HG02571 (cell line): ENCODE measurements at regions not wholly inside any gene's neighbourhood (a gene's known extent, or its start where the extent isn't known, plus 50 kb on each side); places are given as distances from the start of the nearest gene placed in this dataset.

Experiments used
- ATAC-seq: cut with Tn5 transposase; IDR thresholded peaks from one replicate; pipeline ENCODE4 v1.9.1; 2021; ENCODE audit warnings: mild to moderate bottlenecking, moderate library complexity; ENCODE audit not compliant: unreplicated experiment

DNA sequence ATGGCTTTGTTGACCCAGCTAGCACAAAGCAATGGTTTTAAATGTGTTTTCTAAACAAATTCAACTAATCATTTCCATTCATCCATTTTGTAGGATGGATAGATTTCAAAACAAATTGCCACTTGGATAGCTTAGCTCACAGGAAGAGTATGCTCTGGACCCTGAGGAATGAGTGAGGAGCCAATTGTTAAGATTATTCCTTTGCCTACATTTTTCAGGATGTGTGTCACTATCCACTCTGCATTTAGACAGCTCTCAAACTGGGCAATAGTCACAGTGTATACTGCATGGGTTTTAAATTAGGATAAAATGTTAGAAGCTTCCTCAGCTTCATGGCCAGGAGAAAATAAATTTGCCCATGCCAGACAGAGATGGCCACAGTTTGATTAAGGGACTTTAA lies 605.6 kb upstream of the TEX47 start:
- no peak for ATAC-seq

DNA sequence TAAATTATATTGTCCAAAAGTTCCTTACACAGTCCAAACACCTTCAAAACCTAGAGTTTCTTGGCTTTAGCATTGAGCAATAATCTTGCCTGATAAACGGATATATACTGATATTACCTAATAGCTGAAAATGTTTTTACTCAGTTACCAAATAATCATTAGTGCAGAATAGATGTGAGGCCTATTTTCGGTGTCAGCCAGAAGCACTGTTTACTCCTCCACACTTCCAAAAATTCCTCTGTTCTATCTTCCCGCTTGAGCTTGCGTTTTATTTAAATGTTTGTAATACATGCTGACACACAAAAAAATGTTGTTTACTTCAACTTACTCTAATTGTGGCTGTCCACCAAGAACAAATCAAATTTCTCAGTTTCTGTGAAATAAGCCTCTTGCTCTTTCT lies 606.2 kb upstream of the TEX47 start:
- no peak for ATAC-seq

DNA sequence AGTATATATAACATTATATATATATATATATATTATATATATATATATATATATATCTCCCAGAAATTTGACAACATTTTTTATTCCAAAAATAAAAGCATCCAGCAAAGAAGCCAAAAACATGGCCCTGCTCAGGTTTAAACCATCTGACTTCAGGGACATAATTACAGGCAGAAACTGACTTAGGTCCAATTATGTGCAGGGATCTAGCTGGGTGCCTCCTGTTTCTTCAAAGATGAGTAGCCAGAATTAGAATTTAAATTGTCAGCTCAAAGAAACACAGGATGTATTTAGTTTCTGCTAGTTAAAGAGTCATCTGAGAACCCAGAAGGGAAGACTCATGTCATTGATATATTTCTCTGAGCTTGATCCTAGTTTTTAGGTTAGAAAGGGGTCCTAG lies 656.4 kb upstream of the TEX47 start:
- no peak for ATAC-seq

DNA sequence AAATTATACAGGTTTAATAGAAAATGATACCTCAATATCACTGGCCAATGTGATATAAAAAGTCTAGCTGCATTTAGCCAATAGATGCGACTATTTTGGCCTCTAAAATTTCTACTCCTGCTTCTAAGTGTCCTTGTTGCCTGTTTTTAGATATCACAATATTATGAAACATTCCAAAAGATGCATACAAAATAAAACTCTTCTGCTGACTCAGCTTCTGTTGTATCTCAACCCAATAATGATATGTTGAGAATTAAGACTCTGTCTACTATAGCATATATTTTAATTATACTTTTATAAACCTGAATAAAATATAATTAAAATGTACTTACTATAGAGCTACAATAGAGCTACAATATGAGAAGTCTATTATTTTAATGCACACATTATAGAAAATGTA lies 661.0 kb upstream of the TEX47 start:
- ATAC-seq, result no peak

DNA sequence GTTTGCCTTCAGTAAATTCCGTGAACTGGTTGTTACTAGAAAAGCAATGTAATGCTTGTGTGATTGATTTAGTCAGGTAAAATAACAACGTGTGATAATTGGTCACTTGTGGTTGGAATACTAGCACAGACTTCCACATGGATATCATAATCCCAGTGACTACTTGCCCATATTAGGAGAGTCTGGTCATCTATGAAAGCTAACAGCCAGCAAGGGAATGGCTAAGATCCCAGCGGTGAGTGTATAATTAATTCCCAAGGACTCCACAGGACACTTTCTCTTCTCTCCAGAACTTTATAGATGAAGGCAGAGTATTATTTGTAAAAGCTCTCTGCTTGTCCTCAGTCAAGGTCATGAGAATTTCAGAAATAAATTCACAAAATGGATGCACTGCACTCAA lies 662.6 kb upstream of the TEX47 start:
- ATAC-seq, result no peak

DNA sequence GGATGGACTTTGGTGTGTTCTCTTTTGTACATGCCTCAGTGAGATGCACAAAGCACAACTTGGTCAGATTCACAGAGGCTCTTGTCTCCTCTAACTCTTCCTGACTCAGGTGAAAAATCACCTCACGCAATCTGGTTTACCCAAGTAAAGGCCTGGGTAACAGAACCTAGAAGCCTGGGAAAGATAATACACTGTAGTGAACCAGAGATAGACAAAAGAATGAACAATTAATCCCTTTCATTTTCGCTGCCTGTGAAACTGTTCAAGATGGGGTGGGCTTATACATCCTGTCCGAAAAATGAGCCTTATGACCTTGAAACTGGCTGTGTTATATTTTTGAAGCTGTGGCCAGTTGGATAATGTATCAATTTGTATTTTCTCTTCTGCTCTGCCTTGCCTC lies 678.9 kb upstream of the TEX47 start:
- ATAC-seq, result no peak

DNA sequence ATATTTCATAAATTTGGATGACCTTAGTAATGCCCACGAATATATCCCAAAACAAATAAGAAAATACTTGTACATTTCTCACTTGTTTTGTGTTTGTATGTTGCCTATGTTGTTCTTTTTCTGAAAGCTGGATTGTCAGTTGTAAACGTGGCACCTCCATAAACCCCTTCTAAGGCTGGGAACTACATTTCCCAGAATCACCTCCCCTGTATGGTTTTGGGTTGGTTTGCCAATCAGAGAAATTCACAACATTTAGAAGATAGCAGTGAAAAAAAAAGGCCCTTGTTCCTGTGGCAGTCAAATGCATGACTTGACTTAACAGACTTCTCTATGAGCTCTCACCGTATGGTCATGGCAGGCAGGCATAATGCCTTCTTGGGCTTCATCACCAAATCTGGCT lies 676.3 kb upstream of the STEAP1 start:
- no peak for ATAC-seq

DNA sequence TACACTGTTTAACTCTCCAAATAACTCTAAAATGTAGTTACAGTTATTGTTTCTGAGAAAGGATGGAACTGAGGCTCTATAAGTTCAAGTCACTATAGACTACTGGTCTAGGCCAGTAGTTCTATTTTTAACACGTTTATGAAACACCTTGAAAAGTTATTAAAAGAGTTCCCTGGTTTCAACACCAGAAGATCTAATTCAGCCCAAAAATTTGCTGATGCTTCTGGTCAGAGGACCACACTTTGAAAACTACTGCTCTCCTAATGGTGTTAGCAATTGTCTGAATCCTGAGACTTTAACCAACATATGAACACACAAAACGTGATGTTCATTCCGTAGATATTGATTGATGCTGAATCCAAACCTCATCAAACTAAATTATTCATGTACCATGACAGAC lies 658.6 kb upstream of the STEAP1 start:
- no peak for ATAC-seq

DNA sequence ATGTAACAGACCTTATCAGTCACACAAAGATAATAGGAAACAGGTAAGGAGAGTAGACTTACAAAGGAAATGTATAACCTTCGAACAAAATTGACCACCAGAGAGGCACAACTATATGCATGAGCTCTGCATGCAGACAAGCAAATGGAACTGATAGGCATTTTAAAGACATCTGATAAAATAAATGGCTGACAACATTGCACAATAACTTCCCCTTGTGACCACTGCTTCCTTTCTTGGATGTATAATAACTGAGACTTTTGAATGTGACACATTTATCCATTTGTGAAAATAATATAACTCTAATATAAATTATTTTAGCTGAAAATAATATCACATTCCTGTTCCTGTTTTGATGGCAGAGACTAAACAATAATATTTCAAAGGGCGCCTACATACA lies 654.2 kb upstream of the STEAP1 start:
- ATAC-seq, result no peak

DNA sequence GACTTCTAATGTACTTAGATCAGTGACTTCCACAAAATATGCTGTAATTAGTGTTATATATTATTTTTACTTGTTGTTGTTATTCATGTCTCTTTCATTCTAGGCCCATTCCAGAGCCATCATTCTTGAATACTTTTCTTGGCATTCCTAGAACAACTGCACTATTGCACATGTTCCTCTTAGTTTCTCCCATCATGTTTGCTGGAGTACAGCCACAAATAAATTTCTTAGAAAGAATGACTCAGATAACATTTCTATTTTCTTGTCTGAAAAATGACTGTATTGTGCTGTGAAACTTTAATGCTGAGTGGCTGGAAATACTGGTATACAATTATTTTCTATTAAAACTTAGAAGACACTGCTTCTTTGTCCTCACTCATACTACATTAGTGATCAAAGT lies 651.0 kb upstream of the STEAP1 start:
- ATAC-seq, result no peak

DNA sequence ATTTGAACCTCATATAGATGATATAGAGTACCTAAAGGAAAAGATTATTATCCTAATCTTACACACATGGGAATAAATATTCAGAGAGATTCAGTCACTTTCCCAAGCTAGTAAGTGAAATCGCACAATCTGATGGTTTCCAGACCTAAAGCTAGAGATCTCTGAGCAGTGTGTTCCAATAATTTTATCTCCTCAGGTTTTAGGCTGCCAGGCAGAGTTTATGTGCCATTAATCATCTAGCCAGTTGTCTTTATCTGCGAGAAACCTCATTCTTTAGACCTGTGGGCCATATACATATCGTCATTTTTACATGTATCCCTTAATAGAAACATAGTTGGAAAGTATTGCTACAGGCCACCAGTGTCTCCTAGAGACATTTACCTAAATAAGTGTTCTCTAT lies 647.2 kb upstream of the STEAP1 start:
- ATAC-seq, result no peak

DNA sequence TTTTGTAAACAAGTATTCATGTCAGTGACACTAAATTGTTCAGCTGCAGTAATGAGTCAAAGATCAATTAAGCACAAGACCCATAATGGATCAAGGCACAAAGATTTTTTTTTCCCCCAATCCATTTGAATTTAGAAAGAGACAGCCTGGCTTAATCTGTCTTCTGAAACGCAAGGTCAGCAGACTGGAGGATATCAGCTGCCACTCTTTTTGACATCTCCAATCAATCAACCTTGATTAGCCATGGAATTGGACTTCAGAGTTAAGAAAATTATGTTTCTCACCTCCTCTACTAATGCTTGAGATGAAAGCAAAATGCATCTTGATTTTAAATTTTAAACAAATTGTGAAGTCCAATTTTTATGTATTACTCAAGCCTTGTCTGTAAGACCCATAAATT lies 642.4 kb upstream of the STEAP1 start:
- no peak for ATAC-seq

DNA sequence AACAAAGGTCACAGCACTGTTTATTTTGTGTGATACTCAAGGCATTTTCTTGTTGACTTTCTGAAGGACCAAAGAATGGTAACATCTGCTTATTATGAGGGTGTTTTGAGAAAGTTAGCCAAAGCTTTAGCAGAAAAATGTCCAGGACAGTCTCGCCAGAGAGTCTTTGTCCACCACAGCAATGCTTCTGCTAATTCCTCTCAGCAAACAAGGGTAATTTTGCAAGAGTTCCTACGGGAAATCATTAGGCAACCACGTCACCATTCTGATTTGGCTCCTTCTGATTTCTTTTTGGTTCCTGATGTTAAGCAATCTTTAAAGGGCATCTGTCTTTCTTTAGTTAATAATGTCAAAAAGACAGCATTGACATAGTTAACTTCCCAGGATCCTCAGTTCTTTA lies 639.3 kb upstream of the STEAP1 start:
- no peak for ATAC-seq

DNA sequence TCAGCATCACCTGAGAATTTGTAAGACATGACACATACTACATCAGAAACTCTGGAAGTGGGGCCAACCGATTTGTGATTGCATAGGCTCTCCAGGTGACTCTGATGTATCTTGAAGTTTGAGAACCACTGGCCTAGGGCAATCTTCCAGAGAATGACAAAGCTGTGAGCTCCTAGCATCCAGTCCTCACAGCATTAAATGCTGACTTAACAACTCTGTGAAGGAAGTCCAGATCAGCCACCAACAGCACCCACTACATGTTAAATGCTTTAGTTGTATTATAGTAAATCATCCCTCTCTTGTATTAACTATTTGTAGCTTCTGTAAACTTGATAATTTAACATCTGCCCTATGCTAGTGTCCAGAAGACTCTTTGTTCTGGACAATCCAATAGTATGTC lies 636.5 kb upstream of the STEAP1 start:
- no peak for ATAC-seq

DNA sequence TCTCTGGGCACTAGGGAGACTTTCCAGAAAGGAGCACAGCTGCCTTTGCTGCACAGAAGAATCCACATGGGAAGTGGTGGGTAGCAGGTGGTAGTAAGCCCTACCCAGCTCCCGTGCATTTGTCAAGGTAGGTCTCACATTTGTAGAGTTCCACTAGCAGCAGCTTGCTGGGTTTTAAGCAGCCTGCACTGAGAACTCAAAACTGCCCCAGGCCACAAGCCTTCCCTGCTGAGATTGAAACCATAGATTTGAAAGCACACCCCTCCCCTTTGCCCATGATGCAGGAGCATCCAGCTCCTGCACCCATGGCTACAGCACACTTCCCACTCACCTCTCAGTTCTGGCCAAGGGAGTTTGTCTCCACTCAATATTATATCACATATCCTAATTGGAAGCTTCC lies 604.5 kb upstream of the STEAP1 start:
- ATAC-seq, result no peak

DNA sequence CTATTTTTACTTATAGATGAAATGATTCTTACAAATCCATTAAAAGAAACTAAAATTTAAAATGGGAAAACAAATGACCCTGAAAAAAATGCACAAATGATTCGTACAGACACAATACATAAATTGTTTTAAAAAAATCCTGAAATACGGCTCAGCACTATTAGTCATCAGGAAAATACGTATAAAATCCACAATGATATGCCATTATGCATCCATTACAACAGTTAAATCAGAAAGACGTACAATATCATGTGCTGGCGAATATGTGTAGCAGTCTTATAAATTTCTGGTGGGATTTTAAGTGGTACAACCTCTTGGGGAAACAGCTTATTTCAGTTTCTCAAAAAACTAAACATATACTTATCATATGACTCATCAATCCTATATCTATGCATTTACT lies 600.1 kb upstream of the STEAP1 start:
- no peak for ATAC-seq

DNA sequence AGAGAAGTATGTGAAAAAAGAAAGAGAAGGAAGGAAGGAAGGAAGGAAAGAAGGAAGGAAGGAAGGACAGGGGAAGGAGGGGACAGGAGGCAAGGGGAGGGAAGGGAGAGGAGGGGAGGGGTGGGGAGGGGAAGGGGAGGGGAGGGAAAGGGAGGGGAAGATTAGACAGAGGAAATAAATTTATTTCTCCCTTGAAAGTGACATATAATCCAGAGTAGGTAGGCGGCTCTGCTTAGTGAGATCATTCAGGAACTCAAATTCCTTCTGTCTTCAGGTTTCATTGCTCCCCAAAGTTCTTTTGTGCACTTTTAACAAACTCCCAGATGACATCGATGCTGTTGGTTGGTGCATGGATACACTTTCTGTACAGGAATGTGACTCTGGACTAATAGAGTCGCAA lies 594.7 kb upstream of the STEAP1 start:
- ATAC-seq, result no peak

DNA sequence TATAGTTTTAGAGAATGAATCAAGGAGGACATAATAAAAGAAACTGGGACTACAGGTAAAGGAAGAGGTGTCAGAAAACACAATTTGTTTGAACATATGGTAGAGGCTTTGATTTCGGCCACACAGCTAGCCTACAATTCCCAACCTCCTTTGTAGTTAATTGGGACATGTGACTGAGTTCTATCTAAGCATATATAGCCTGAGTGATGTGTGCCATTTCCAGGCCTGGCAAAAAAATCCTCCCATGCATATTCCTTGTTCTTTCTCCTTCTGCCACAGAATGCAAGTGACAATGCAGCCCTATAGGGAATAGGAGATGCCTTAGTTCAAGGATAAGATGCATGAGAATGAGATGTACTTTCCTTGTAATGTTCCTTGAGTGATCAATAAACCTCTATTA lies 590.7 kb upstream of the STEAP1 start:
- no peak for ATAC-seq

DNA sequence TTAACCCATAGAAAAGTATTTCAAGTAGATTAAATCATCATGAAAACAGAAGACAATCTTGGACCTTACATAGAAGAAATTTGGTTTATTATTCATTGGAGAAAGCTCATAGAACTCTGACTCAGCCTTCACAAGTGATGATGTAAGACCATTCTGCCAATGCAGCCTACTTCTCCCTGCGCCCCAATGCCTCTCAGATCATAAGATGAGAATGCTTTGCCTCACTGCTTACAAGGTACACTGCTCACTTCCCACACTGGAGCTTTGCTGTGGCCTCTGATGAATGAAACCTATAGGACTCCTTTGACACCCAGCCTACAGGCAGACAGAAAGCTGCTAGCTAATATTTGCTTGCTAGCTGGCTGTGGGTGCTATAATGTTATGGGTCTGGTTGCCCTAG lies 569.4 kb upstream of the STEAP1 start:
- ATAC-seq, result no peak

DNA sequence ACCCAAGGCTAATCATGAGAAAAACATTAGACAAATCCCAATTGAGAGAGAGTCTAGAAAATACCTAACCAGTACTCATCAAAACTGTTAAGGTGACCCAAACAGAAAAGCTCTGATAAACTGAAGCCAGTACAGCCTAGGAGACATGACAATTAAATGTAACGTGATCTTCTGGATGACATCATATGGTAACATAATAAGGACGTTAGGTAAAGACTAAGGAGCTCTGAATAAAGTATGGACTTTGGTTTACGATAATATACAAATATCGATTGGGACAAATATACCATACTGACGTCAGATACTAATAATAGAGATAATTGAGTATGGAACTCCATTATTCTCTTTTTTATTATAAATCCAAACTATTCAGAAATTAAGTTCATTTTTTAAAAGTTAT lies 561.1 kb upstream of the STEAP1 start:
- ATAC-seq, result no peak

DNA sequence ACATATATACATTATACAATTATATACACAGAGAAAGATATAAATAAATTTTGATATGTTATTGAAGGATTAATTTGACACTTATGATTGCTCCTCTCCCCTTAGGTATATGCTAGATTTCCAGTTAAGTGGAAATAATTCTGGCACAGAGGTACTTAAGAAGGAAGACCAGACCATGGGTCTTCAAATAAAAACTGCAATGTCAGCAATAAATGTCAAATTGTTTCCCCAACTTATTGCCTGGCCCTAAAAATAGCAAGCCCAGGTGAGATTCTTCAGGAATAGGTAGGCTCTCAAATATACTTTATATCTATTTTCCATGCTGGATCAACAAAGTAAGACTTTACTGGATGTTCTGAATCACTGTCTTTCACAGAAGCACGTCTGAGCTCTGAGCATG lies 551.3 kb upstream of the STEAP1 start:
- no peak for ATAC-seq

DNA sequence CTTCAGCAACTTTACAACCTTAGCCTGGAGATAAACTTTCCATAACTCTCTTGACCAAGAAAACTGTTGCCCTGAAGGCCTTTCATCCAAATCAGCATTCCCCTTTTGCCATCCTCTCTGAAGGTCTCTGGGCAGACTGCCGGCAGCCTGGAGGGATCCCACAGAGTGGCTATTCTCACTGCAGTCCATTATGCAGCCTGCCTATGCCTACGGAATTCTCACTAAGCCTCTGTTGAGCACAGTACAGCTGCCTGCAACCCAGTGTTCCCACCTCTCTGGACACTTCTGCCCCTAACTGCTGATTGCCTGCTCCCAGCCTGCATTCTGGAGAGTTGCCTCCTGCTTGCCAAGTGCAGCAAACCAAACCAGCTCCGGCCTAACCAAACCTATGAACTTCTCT lies 548.9 kb upstream of the STEAP1 start:
- ATAC-seq, result no peak

DNA sequence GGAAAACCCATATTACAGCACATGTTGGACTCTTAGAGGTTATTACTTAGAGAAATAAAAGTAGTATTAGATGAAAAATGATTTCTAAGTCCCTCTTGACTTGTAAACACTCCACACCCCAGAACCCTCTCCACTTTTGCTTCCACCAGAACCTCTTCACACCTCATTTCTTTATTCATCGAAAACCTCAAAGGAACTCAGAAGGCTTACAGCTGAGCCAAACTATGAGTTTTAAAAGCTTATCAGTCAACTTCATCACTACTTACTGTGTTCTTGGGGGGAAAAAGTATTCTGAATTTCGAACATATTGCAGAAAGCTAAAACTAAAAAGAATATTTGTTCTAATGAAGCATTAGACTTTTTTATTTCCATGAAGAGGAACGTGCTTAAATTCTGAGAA lies 547.8 kb upstream of the STEAP1 start:
- ATAC-seq, result no peak

DNA sequence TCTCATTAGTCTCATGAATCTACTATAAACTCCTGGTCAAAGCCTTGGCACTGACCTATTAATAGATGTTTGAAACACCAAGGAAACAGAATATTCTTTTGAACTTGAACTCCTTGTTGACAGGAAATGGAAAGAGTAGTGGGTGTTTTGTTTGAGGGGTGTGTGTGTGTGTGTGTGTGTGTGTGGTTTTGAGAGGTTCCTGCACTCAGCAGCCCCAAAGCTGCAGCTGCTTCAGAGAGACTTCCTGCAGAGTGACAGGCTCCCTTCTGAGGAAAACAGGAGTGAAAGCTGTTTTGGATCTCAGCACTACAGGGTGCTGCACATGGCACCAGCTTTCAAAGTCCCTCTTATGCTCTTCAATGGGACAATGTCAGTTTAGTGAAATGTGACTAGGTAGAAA lies 546.5 kb upstream of the STEAP1 start:
- no peak for ATAC-seq
